ENCODE measurements at regions not wholly inside any gene's neighbourhood (a gene's known extent, or its start where the extent isn't known, plus 50 kb on each side); places are given as distances from the start of the nearest gene placed in this dataset.

GRCh38 chr15:94844538-94845389 lies 613.4 kb downstream of the MCTP2 start (continued):
- TF ChIP-seq ZNF737 (CRISPR knock-in tag; IDR thresholded peaks at IDR 0.05; ENCODE audit: borderline replicate concordance) (no peak), MAF1 (CRISPR knock-in tag; IDR thresholded peaks at IDR 0.05; ENCODE audit: borderline replicate concordance) (no peak), ZNF337 (CRISPR knock-in tag; IDR thresholded peaks at IDR 0.05; ENCODE audit: borderline replicate concordance, low read depth) (no peak), HOXA9 (CRISPR knock-in tag; IDR thresholded peaks at IDR 0.05; ENCODE audit: borderline replicate concordance) (no peak), MTF2 (CRISPR knock-in tag; IDR thresholded peaks at IDR 0.05; ENCODE audit: borderline replicate concordance) (no peak), ZFP62 (CRISPR knock-in tag; IDR thresholded peaks at IDR 0.05) (no peak), KDM1A (CRISPR knock-in tag; IDR thresholded peaks at IDR 0.05) (peak; percentile 20; the same call in 1 of the 2 replicates), ATF2 (CRISPR knock-in tag; IDR thresholded peaks at IDR 0.05) (no peak; the same call in 1 of the 2 replicates), ZNF646 (CRISPR knock-in tag; IDR thresholded peaks at IDR 0.05) (no peak), ZNF547 (CRISPR knock-in tag; IDR thresholded peaks at IDR 0.05) (no peak), ZNF343 (CRISPR knock-in tag; IDR thresholded peaks at IDR 0.05) (no peak), BCLAF1 (IDR thresholded peaks at IDR 0.05) (no peak), ZNF878 (CRISPR knock-in tag; IDR thresholded peaks at IDR 0.05) (0 out of 2 replicates have a peak, but pooled peaks have one; percentile 11)
- TF ChIP-seq, protein P1, sequence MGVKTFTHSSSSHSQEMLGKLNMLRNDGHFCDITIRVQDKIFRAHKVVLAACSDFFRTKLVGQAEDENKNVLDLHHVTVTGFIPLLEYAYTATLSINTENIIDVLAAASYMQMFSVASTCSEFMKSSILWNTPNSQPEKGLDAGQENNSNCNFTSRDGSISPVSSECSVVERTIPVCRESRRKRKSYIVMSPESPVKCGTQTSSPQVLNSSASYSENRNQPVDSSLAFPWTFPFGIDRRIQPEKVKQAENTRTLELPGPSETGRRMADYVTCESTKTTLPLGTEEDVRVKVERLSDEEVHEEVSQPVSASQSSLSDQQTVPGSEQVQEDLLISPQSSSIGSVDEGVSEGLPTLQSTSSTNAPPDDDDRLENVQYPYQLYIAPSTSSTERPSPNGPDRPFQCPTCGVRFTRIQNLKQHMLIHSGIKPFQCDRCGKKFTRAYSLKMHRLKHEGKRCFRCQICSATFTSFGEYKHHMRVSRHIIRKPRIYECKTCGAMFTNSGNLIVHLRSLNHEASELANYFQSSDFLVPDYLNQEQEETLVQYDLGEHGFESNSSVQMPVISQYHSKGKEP (CRISPR knock-in tag; IDR thresholded peaks at IDR 0.05) = no peak
